OCI-LY3 (cell line): ENCODE measurements at regions not wholly inside any gene's neighbourhood (a gene's known extent, or its start where the extent isn't known, plus 50 kb on each side); places are given as distances from the start of the nearest gene placed in this dataset.

Source experiments
- H2AFZ ChIP-seq: fragments of 200-600, 300-600 bp; shearing (Covaris generic); 2 replicates; pipeline ENCODE4 v1.6.0; 2014; ENCODE audit warnings: antibody characterized with exemption, low read depth, low read length
- H3K27ac ChIP-seq: fragments of 200-600, 300-600 bp; sonication (generic); 2 replicates; pipeline ENCODE4 v1.5.1; 2014; ENCODE audit warnings: mild to moderate bottlenecking, low read length, moderate library complexity, mixed read lengths
- H3K27me3 ChIP-seq: fragments of 200-600, 300-600 bp; sonication (generic); 2 replicates; pipeline ENCODE4 v1.6.1; 2014; ENCODE audit warnings: low read depth, low read length, mixed read lengths
- H3K36me3 ChIP-seq: fragments of 200-600, 300-600 bp; sonication (generic); replicated peaks from 2 replicates; pipeline ENCODE3; 2014; ENCODE audit warnings: low read depth, low read length, mixed read lengths
- H3K4me1 ChIP-seq: fragments of 300-600, 200-600 bp; sonication (generic); 2 replicates; pipeline ENCODE4 v1.6.1; 2014; ENCODE audit warnings: low read length, mixed read lengths
- H3K4me2 ChIP-seq: fragments of 200-600, 300-600 bp; sonication (generic); 2 replicates; pipeline ENCODE4 v1.6.1; 2014; ENCODE audit warnings: low read length, mixed read lengths
- H3K4me3 ChIP-seq: fragments of 300-600, 200-600 bp; sonication (generic); 2 replicates; pipeline ENCODE4 v1.5.1; 2014; ENCODE audit warnings: antibody characterized with exemption, mild to moderate bottlenecking, low read length, moderate library complexity
- H3K79me2 ChIP-seq: fragments of 300-600, 200-600 bp; shearing (Covaris generic); 2 replicates; pipeline ENCODE4 v1.6.1; 2014; ENCODE audit warnings: mild to moderate bottlenecking, low read length, mixed read lengths
- H3K9ac ChIP-seq: fragments of 300-600, 200-600 bp; shearing (Covaris generic); 2 replicates; pipeline ENCODE4 v1.6.0; 2014; ENCODE audit warnings: mild to moderate bottlenecking, low read length, moderate library complexity
- H3K9me3 ChIP-seq: fragments of 200-600, 300-600 bp; shearing (Covaris generic); 2 replicates; pipeline ENCODE4 v1.6.1; 2014; ENCODE audit warnings: low read length, mixed read lengths; ENCODE audit not compliant: insufficient read depth
- H4K20me1 ChIP-seq: fragments of 200-600, 300-600 bp; sonication (generic); 2 replicates; pipeline ENCODE4 v1.6.1; 2016; ENCODE audit warnings: low read length, mixed read lengths; ENCODE audit not compliant: insufficient read depth
- CTCF ChIP-seq: fragments of 200-600, 300-600 bp; sonication (generic); IDR thresholded peaks from 2 replicates; pipeline ENCODE4 v1.5.1; 2014; ENCODE audit warnings: antibody characterized with exemption, low read length, low read depth
- EZH2phosphoT487 ChIP-seq: fragments of 200-600 bp; shearing (Covaris generic); IDR thresholded peaks from 2 replicates; pipeline ENCODE4 v1.6.1; 2018; ENCODE audit warnings: antibody characterized with exemption, mixed run types, low read depth

- Histone ChIP-seq H3K9me3 (no peaks in the 10 kb centered on the region), H3K79me2 (no peaks in the 10 kb centered on the region), H3K9ac (no peak overlapping the region), H3K27me3 (no peaks in the 10 kb centered on the region), H3K4me1 (peaks cover 6% of the 10 kb centered on the region; the same call in 1 of the 2 replicates), H3K4me3 (no peak overlapping the region), H4K20me1 (no peaks in the 10 kb centered on the region), H2AFZ (no peak overlapping the region), H3K4me2 (no peak overlapping the region), H3K36me3 (no peaks in the 10 kb centered on the region), H3K27ac (no peak overlapping the region)
- TF ChIP-seq EZH2phosphoT487 (no peak), CTCF (no peak)
Measured at GRCh38 chr10:31694126-31694685, 234.4 kb downstream of the ARHGAP12 start.

GRCh38 chr10:31693491-31693890, 235.1 kb downstream of the ARHGAP12 start:
- no peak overlapping the region for H3K9ac ChIP-seq
- no peak overlapping the region for H3K4me3 ChIP-seq
- no peaks in the 10 kb centered on the region for H3K36me3 ChIP-seq
- H4K20me1 ChIP-seq = no peaks in the 10 kb centered on the region
- no peaks in the 10 kb centered on the region for H3K27me3 ChIP-seq
- no peak overlapping the region for H2AFZ ChIP-seq
- no peaks in the 10 kb centered on the region for H3K9me3 ChIP-seq
- no peak overlapping the region for H3K27ac ChIP-seq
- no peak overlapping the region for H3K4me2 ChIP-seq
- no peak for TF ChIP-seq CTCF
- H3K79me2 ChIP-seq = no peaks in the 10 kb centered on the region
- H3K4me1 ChIP-seq = peaks cover 6% of the 10 kb centered on the region; the same call in 1 of the 2 replicates

- H3K9ac ChIP-seq = no peak overlapping the region
- TF ChIP-seq EZH2phosphoT487 = no peak
- TF ChIP-seq CTCF = no peak
- H3K27ac ChIP-seq = no peak overlapping the region
- no peaks in the 10 kb centered on the region for H3K9me3 ChIP-seq
- no peaks in the 10 kb centered on the region for H3K27me3 ChIP-seq
- H3K4me2 ChIP-seq = no peak overlapping the region
- no peaks in the 10 kb centered on the region for H3K36me3 ChIP-seq
- no peaks in the 10 kb centered on the region for H4K20me1 ChIP-seq
- peaks cover 6% of the 10 kb centered on the region; the same call in 1 of the 2 replicates for H3K4me1 ChIP-seq
- no peak overlapping the region for H2AFZ ChIP-seq
- H3K4me3 ChIP-seq = no peak overlapping the region
- no peaks in the 10 kb centered on the region for H3K79me2 ChIP-seq
Measured at GRCh38 chr10:31689233-31689632, 239.4 kb downstream of the ARHGAP12 start.

GRCh38 chr10:31687663-31688482, 240.8 kb downstream of the ARHGAP12 start:
- no peak overlapping the region for H3K27ac ChIP-seq
- no peak overlapping the region for H3K4me2 ChIP-seq
- H3K9me3 ChIP-seq = 0 out of 2 replicates have a peak, but pooled peaks cover 3% of the 10 kb centered on the region
- H3K4me3 ChIP-seq = no peak overlapping the region
- no peaks in the 10 kb centered on the region for H3K36me3 ChIP-seq
- H2AFZ ChIP-seq = no peak overlapping the region
- no peak overlapping the region for H3K9ac ChIP-seq
- no peaks in the 10 kb centered on the region for H4K20me1 ChIP-seq
- TF ChIP-seq CTCF (no peak), EZH2phosphoT487 (no peak)
- H3K79me2 ChIP-seq = no peaks in the 10 kb centered on the region
- H3K4me1 ChIP-seq = no peaks in the 10 kb centered on the region
- H3K27me3 ChIP-seq = no peaks in the 10 kb centered on the region
